ENCODE measurements at regions not wholly inside any gene's neighbourhood (a gene's known extent, or its start where the extent isn't known, plus 50 kb on each side); places are given as distances from the start of the nearest gene placed in this dataset.

DNA sequence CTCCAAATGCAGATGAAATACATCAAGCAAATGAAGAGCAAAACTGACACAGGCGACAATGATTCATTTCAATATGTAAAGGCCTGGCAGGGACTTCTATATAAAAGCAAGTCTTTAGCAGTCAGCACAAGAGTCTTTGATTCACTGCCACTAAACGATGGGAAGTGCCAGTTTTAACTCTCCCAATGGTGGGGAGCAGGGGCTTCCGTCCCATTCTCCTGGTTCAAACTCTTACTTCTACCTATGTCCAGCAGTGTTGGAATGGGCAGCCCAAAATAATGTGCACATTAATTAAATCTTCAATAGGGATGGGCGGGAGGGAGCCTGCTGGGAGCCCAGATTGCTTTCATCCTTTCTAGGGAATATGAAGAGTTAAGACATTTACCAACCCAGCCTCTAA lies 97.5 kb upstream of the MDM1 start:
- Mint-ChIP-seq H3K27me3 (no peaks in the 10 kb centered on the region), H3K36me3 (ENCODE audit: low read depth) (peaks cover 11% of the 10 kb centered on the region), H3K9me3 (no peaks in the 10 kb centered on the region), H3K27ac (no peak overlapping the region), H3K4me3 (no peak overlapping the region), H3K4me1 (no peaks in the 10 kb centered on the region)
- CTCF ChIA-PET, result no interaction called here
- DNase-seq (no peak), ATAC-seq (ENCODE audit: low read depth) (no peak)
- POLR2A ChIA-PET, result no interaction called here
- TF ChIP-seq, protein P1, sequence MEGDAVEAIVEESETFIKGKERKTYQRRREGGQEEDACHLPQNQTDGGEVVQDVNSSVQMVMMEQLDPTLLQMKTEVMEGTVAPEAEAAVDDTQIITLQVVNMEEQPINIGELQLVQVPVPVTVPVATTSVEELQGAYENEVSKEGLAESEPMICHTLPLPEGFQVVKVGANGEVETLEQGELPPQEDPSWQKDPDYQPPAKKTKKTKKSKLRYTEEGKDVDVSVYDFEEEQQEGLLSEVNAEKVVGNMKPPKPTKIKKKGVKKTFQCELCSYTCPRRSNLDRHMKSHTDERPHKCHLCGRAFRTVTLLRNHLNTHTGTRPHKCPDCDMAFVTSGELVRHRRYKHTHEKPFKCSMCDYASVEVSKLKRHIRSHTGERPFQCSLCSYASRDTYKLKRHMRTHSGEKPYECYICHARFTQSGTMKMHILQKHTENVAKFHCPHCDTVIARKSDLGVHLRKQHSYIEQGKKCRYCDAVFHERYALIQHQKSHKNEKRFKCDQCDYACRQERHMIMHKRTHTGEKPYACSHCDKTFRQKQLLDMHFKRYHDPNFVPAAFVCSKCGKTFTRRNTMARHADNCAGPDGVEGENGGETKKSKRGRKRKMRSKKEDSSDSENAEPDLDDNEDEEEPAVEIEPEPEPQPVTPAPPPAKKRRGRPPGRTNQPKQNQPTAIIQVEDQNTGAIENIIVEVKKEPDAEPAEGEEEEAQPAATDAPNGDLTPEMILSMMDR (IDR thresholded peaks at IDR 0.05), result no peak
- intact Hi-C loops (cut with micrococcal nuclease), result no loop called here

DNA sequence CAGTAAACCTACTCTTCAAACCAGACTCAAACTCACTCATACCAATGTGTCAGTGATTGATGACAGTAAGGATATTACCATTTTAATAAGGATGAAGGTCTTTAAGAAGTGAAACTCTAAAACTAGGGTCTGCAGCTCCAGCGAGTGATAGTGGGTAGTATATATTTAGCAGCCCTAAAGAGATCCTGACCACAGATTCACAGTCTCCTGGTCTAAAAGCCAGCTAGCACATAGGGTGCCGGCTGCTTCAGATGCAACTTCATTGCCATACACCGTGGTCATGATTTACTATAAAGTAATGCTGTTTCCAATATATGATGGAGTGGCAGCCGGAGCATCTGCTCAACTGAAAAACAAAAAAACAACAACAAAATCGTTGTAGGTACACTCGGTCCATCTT lies 99.6 kb upstream of the MDM1 start:
- intact Hi-C loops (cut with micrococcal nuclease), result no loop called here
- ChIA-PET POLR2A (no interaction called here), CTCF (no interaction called here)
- no peaks in the 10 kb centered on the region for H3K27me3 Mint-ChIP-seq
- H3K36me3 Mint-ChIP-seq (ENCODE audit: low read depth), result peaks cover 11% of the 10 kb centered on the region
- TF ChIP-seq, protein P1 (IDR thresholded peaks at IDR 0.05), result no peak
- H3K27ac Mint-ChIP-seq, result no peak overlapping the region
- H3K4me3 Mint-ChIP-seq, result no peak overlapping the region
- peaks cover 3% of the 10 kb centered on the region for H3K9me3 Mint-ChIP-seq
- no peak for ATAC-seq (ENCODE audit: low read depth)
- no peaks in the 10 kb centered on the region for H3K4me1 Mint-ChIP-seq
- DNase-seq, result no peak

DNA sequence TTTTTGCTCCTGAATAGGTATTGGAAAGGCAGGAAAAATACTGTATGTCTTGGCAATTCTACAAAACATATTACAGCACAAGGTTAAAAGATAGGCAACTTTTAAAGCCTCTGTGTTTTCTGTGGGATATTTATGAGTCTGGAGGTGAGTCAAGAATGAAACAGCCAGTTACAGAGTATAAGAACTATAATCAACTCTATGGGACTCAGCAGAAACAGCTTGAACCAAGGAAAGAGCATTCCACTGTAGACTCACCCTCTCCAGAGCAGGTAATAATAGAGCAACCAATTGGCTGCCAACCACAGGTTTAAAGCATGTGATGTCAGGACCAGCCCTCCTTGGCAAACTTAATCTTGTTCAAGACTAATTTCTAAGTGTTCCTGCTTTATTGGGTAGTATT lies 100.5 kb upstream of the MDM1 start:
- no peak for ATAC-seq (ENCODE audit: low read depth)
- H3K27ac Mint-ChIP-seq, result no peak overlapping the region
- CTCF ChIA-PET, result no interaction called here

DNA sequence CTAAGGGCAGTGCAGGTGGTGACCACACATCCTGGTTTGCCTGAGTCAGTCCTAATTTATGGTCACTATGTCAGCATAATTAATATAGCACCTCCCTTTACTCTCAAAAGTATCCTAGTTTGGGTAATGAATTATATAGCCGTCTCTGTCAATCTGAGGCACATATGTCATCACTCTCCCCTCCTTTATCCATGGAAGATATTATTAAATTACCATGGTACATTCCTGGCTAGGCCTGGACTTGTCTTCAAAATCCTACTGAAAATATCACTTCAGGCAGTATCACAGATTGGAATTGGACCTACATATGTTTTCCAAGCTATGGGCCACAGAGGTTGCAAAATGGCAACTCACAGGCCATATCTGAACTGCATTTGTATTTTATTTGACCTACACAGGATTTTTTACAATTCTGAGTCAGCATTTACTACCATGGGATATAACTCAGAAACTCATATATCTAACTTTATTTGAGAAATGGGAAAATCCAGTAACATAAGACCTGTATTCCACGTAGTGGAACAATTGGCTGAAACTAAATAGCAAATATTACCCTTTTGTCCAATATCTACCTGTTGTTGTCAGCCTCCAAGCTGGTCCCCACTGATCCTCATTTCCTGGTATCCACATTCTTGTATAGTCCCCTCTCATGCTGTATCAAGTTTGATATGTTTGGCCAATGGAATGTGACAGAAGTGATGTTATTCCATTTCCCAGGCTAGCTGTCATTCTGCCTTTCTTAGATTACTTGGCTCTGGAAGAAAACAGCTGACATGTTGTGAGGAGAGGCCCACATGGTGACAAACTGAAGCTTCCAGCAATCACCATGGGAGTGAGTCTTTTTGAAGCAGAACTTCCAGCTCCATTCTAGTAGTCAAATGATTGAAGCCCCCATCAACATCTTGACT lies 102.5 kb upstream of the MDM1 start:
- ChIA-PET CTCF (no interaction called here), POLR2A (no interaction called here)
- Mint-ChIP-seq H3K4me3 (no peak overlapping the region), H3K27me3 (no peaks in the 10 kb centered on the region), H3K36me3 (ENCODE audit: low read depth) (peaks cover 11% of the 10 kb centered on the region), H3K4me1 (peaks cover 4% of the 10 kb centered on the region), H3K27ac (no peak overlapping the region), H3K9me3 (peaks cover 3% of the 10 kb centered on the region)
- intact Hi-C loops (cut with micrococcal nuclease), result no loop called here
- ATAC-seq (ENCODE audit: low read depth) (no peak), DNase-seq (no peak)
- TF ChIP-seq, protein P1 (IDR thresholded peaks at IDR 0.05), result no peak

More for the DNA sequence above, 100.5 kb upstream of the MDM1 start:
- no peak overlapping the region for H3K4me3 Mint-ChIP-seq
- intact Hi-C loops (cut with micrococcal nuclease), result no loop called here
- H3K9me3 Mint-ChIP-seq, result peaks cover 3% of the 10 kb centered on the region
- no peaks in the 10 kb centered on the region for H3K27me3 Mint-ChIP-seq
- TF ChIP-seq, protein P1 (IDR thresholded peaks at IDR 0.05), result no peak
- POLR2A ChIA-PET, result no interaction called here
- H3K4me1 Mint-ChIP-seq, result no peaks in the 10 kb centered on the region
- no peak for DNase-seq
- peaks cover 11% of the 10 kb centered on the region for H3K36me3 Mint-ChIP-seq (ENCODE audit: low read depth)

DNA sequence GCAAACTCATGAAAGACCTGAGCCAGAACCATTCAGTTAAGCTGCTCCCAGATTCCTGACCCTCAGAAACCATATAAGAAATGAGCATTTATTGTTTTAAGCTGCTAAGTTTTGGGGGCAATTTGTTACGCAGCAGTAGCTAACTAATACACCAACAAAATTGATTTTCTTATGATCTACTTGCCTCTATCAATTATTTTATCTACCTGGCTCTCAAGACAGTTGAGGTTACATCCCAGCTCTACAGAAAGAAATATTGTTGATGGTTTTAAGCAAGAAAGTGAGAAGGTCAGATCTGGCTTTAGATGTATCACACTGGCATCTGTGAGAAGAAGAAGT lies 103.1 kb upstream of the MDM1 start:
- Mint-ChIP-seq H3K4me3 (no peak overlapping the region), H3K9me3 (peaks cover 3% of the 10 kb centered on the region), H3K27ac (no peak overlapping the region), H3K4me1 (peaks cover 6% of the 10 kb centered on the region), H3K36me3 (ENCODE audit: low read depth) (peaks cover 11% of the 10 kb centered on the region), H3K27me3 (no peaks in the 10 kb centered on the region)
- intact Hi-C loops (cut with micrococcal nuclease), result no loop called here
- ATAC-seq (ENCODE audit: low read depth), result no peak
- CTCF ChIA-PET, result no interaction called here
- no peak for DNase-seq
- POLR2A ChIA-PET, result interaction anchor here (0.5 kb wide), 1 partner anchor 42 kb away, joined by 5 read pairs; no protein-coding TSS in a partner anchor
- TF ChIP-seq, protein P1 (IDR thresholded peaks at IDR 0.05), result no peak
